Naive thymus-derived CD4-positive, alpha-beta T cell (primary cell): ENCODE measurements at regions not wholly inside any gene's neighbourhood (a gene's known extent, or its start where the extent isn't known, plus 50 kb on each side); places are given as distances from the start of the nearest gene placed in this dataset.
A peak's percentile ranks its signal among the peaks of the same experiment; 100 is the strongest.

Experiments used
- ATAC-seq: fragments of 150-1000 bp; cut with Tn5 transposase; 2 replicates; pipeline ENCODE4 v1.10.0; 2021; ENCODE audit warnings: mild to moderate bottlenecking, moderate library complexity
- CTCF ChIA-PET: fragments of 350-600 bp; sonication (Branson Sonifier 250); formaldehyde crosslinking; loops from one replicate; lab custom pipeline; 2021; ENCODE audit warnings: antibody characterized with exemption; lab: Charles Lee
- POLR2A ChIA-PET: fragments of 350-600 bp; sonication (Branson Sonifier 250); formaldehyde crosslinking; loops from one replicate; lab custom pipeline; 2021; ENCODE audit warnings: antibody characterized with exemption, inconsistent platforms; lab: Charles Lee
- DNase-seq, 9 donors: peaks; one replicate each; pipeline versions ENCODE4 v3.0.0 to v3.0.0-alpha.2; 2020 to 2022; ENCODE audit warnings: mixed read lengths in 1 of 9
- H3K27ac ChIP-seq: one replicate; pipeline ENCODE4 v1.7.0; 2013; ENCODE audit warnings: mild to moderate bottlenecking, low read depth, low read length, moderate library complexity
- H3K27me3 ChIP-seq, 2 donors: one replicate each; pipeline ENCODE4 v1.7.0; 2013; ENCODE audit warnings: low read length in 2 of 2, mild to moderate bottlenecking in 2 of 2, moderate library complexity in 2 of 2; ENCODE audit not compliant: control insufficient read depth in 2 of 2, insufficient read depth in 2 of 2
- H3K36me3 ChIP-seq, 3 experiments: 1 replicate in 2 of 3; 2 replicates in 1 of 3; pipeline ENCODE4 v1.7.0; 2013; ENCODE audit warnings: low read length in 3 of 3, mild to moderate bottlenecking in 3 of 3, moderate library complexity in 1 of 3; ENCODE audit not compliant: insufficient read depth in 3 of 3, control insufficient read depth in 2 of 3
- H3K4me1 ChIP-seq, 2 donors: one replicate each; pipeline ENCODE4 v1.7.0; 2013; ENCODE audit warnings: low read length in 2 of 2, mild to moderate bottlenecking in 2 of 2, moderate library complexity in 1 of 2; ENCODE audit not compliant: control insufficient read depth in 2 of 2, insufficient read depth in 2 of 2
- H3K4me3 ChIP-seq: 2 replicates; pipeline ENCODE4 v1.7.0; 2013; ENCODE audit warnings: mild to moderate bottlenecking, low read length
- H3K9me3 ChIP-seq, 3 experiments: 1 replicate in 2 of 3; 2 replicates in 1 of 3; pipeline ENCODE4 v1.7.0; 2013; ENCODE audit warnings: low read length in 3 of 3; ENCODE audit not compliant: control insufficient read depth in 2 of 3
- H3K27ac Mint-ChIP-seq, 9 donors: one replicate each; pipeline ENCODE4 v1.8.0; 2020 to 2022; ENCODE audit warnings: mixed read lengths in 9 of 9, mild to moderate bottlenecking in 8 of 9, moderate library complexity in 5 of 9, inconsistent platforms in 2 of 9
- H3K27me3 Mint-ChIP-seq, 5 donors: one replicate each; pipeline ENCODE4 v1.8.0; 2021 to 2022; ENCODE audit warnings: mixed read lengths in 5 of 5, mild to moderate bottlenecking in 1 of 5
- H3K36me3 Mint-ChIP-seq, 5 donors: one replicate each; pipeline ENCODE4 v1.8.0; 2020 to 2022; ENCODE audit warnings: mixed read lengths in 5 of 5, mild to moderate bottlenecking in 3 of 5, inconsistent platforms in 1 of 5
- H3K4me1 Mint-ChIP-seq, 7 donors: one replicate each; pipeline ENCODE4 v1.8.0; 2020 to 2022; ENCODE audit warnings: mixed read lengths in 7 of 7, mild to moderate bottlenecking in 3 of 7, inconsistent platforms in 1 of 7
- H3K4me3 Mint-ChIP-seq, 10 donors: one replicate each; pipeline ENCODE4 v1.8.0; 2020 to 2022; ENCODE audit warnings: mild to moderate bottlenecking in 10 of 10, mixed read lengths in 10 of 10, moderate library complexity in 6 of 10, inconsistent platforms in 2 of 10
- H3K9me3 Mint-ChIP-seq, 11 donors: one replicate each; pipeline ENCODE4 v1.8.0; 2020 to 2022; ENCODE audit warnings: mixed read lengths in 11 of 11, mild to moderate bottlenecking in 4 of 11, inconsistent platforms in 1 of 11, moderate library complexity in 1 of 11
- intact Hi-C, 2 donors: fragments of 100-400 bp; cut with micrococcal nuclease; formaldehyde crosslinking; loops; one replicate each; pipeline ENCODE4 v1.15.1; 2023

DNA sequence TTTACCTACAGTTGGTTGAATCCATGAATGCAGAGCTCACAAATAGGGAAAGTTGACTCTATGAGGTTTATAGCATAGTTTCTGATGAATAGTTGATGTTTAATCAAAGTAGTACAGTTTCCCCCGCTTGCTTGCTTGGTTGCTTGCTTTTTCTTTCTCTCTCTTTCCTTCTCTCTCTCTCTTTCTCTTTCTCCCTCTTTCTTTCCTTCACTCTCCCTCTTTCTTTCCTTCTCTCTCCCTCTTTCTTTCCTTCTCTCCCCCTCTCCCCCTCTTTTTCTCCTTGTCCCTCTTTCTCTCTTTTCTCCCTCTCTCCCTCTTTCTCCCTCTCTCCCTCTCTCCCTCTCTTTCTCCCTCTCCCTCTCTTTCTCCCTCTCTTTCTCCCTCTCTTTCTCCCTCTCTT lies 999.9 kb upstream of the CELF4 start:
- POLR2A ChIA-PET: interaction anchor here (0.6 kb wide), 1 partner anchor 10 kb away, joined by 6 read pairs; no protein-coding TSS in a partner anchor
- H3K27ac Mint-ChIP-seq: peak overlapping the region in 1 of 9 donors; percentile 8
- intact Hi-C loops: no loop called here

DNA sequence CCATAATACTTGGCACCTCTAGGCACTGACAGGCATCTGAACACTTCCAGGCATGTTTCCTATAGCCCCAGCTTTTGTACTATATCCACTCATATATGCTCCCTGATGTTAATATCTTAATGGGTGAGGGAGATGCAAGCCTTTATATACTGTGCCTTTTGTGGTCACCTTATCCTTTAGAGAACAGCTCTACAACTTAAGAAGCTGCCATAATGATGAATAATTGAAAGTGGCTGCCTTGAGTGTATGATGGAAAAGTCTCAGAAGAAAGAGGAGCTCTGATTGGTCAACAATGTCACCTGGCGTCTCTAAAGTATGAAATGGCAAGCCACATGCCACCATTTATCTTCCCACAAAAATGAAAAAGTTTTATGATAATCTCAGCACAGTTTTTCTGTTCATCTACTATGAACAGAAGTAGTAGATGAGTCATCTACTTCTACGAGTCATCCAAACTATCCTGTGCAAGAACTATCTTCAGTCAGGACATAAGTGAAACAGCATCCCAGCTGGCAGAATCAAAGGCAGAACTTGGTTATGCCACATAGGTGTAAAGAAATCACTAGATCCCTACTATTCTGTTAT lies 997.9 kb upstream of the CELF4 start:
- peaks cover 0 to 5% (median 0%) of the 10 kb centered on the region in 5 donors for H3K27me3 Mint-ChIP-seq
- H3K27me3 ChIP-seq: no peaks in the 10 kb centered on the region
- no peaks in the 10 kb centered on the region for H3K36me3 ChIP-seq
- H3K4me1 Mint-ChIP-seq: peaks cover 0 to 3% (median 0%) of the 10 kb centered on the region in 7 donors
- no peaks in the 10 kb centered on the region for H3K9me3 ChIP-seq
- no peak overlapping the region for H3K4me3 ChIP-seq
- H3K36me3 Mint-ChIP-seq: peaks cover 0 to 3% (median 0%) of the 10 kb centered on the region in 5 donors
- no peaks in the 10 kb centered on the region for H3K4me1 ChIP-seq
- peaks cover 0 to 16% (median 0%) of the 10 kb centered on the region in 11 donors for H3K9me3 Mint-ChIP-seq
- CTCF ChIA-PET: no interaction called here
- no peak for DNase-seq
- ATAC-seq: no peak
- H3K27ac ChIP-seq: no peak overlapping the region
- POLR2A ChIA-PET: no interaction called here
- intact Hi-C loops: no loop called here
- no peak overlapping the region for H3K27ac Mint-ChIP-seq
- H3K4me3 Mint-ChIP-seq: no peak overlapping the region

More for the DNA sequence above, 999.9 kb upstream of the CELF4 start:
- CTCF ChIA-PET: no interaction called here
- ATAC-seq (no peak), DNase-seq (no peak)
- Mint-ChIP-seq H3K4me1 (peaks cover 0 to 3% (median 0%) of the 10 kb centered on the region in 7 donors), H3K27me3 (peaks cover 0 to 1% (median 0%) of the 10 kb centered on the region in 5 donors), H3K4me3 (no peak overlapping the region), H3K9me3 (peaks cover 0 to 16% (median 0%) of the 10 kb centered on the region in 11 donors), H3K36me3 (peaks cover 0 to 3% (median 0%) of the 10 kb centered on the region in 5 donors)
- Histone ChIP-seq H3K4me3 (no peak overlapping the region), H3K9me3 (no peaks in the 10 kb centered on the region), H3K4me1 (no peaks in the 10 kb centered on the region), H3K36me3 (no peaks in the 10 kb centered on the region), H3K27me3 (no peaks in the 10 kb centered on the region), H3K27ac (no peak overlapping the region)

DNA sequence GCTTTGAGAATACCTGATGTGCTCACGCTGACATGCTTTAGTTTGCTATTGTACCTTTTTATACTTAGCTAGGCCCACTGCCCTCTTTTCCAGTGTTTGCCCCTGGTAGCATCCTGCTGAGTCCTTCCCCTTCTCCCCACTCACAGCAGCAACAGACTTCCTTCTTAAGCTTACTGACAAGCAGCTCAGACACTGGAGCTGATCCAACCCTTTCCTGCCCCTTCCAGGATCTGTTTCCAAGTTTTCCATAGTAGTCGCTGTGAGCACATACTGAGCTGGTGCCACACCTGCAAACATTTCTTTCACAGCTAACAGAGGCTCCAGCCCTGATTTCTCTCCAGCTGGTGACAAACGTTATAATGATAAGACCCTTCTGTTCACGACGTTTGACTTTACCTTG lies 991.4 kb upstream of the CELF4 start:
- Mint-ChIP-seq H3K4me1 (no peaks in the 10 kb centered on the region), H3K36me3 (no peaks in the 10 kb centered on the region), H3K4me3 (no peak overlapping the region), H3K27ac (no peak overlapping the region), H3K9me3 (peaks cover 0 to 6% (median 0%) of the 10 kb centered on the region in 11 donors), H3K27me3 (peaks cover 0 to 5% (median 0%) of the 10 kb centered on the region in 5 donors)
- ChIA-PET CTCF (interaction anchor here (0.6 kb wide), 1 partner anchor 696 kb away, joined by 3 read pairs; no protein-coding TSS in a partner anchor), POLR2A (no interaction called here)
- intact Hi-C loops: no loop called here
- no peak overlapping the region for H3K27ac ChIP-seq
- H3K27me3 ChIP-seq: no peaks in the 10 kb centered on the region
- H3K36me3 ChIP-seq: no peaks in the 10 kb centered on the region
- DNase-seq (no peak), ATAC-seq (no peak)
- H3K4me1 ChIP-seq: no peaks in the 10 kb centered on the region
- H3K4me3 ChIP-seq: no peak overlapping the region
- H3K9me3 ChIP-seq: no peaks in the 10 kb centered on the region

DNA sequence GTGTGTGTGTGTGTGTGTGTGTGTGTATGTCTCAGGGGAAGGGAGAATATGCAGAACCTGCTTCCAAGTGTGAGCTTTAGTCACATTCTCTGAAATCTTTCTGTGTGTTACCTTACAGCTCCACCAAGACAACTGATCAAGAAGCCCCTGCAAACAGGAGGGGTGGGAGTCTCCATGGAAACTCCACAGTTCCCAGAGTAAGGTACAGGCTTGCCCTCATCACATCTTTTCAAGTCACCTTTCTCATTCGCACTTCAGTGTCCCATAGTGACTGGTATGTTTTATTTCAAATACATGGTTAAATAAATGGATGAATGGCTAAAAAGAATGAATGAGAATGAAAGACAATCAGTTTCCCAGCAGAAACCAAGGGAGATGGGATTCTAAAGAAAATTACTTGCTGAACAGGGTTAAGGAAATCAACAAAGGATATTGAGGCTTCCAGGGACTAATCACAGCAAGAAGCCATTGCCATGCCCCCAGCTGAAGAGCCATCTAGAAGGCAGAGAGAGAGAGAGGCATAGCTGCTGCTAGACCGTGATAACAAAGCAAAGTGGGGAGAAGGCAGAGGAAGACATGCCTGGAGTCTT lies 987.2 kb upstream of the CELF4 start:
- H3K9me3 Mint-ChIP-seq: peaks cover 0 to 8% (median 0%) of the 10 kb centered on the region in 11 donors
- no peaks in the 10 kb centered on the region for H3K4me1 Mint-ChIP-seq
- POLR2A ChIA-PET: no interaction called here
- intact Hi-C loops: no loop called here
- no peak overlapping the region for H3K4me3 ChIP-seq
- H3K9me3 ChIP-seq: no peaks in the 10 kb centered on the region
- no peaks in the 10 kb centered on the region for H3K4me1 ChIP-seq
- H3K4me3 Mint-ChIP-seq: no peak overlapping the region
- ATAC-seq (no peak), DNase-seq (no peak)
- H3K27ac ChIP-seq: no peak overlapping the region
- H3K27ac Mint-ChIP-seq: no peak overlapping the region
- no peaks in the 10 kb centered on the region for H3K36me3 Mint-ChIP-seq
- CTCF ChIA-PET: no interaction called here
- H3K27me3 ChIP-seq: no peaks in the 10 kb centered on the region
- H3K27me3 Mint-ChIP-seq: peaks cover 0 to 4% (median 0%) of the 10 kb centered on the region in 5 donors
- H3K36me3 ChIP-seq: no peaks in the 10 kb centered on the region

DNA sequence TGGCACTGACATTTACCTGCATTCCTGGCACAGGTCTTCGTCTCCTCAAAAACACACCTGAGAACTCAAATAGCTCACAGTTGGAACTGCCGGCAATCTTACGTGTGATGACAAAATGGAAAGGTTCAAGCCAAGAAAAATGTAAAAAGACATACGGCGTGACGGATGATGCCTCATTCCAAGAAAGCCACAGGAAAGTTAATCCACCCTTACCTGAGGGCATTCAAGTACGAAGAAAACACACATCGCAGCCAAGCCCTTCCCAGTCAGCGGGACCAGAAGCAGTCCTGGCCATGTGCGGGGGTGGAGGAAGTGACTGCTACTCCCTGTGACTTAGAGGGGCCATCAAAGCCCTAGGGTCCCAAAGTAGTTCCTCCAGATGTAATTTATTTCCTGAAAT lies 986.3 kb upstream of the CELF4 start:
- POLR2A ChIA-PET: no interaction called here
- H3K27ac ChIP-seq: no peak overlapping the region
- DNase-seq: no peak
- no peak overlapping the region for H3K4me3 ChIP-seq
- no peaks in the 10 kb centered on the region for H3K4me1 ChIP-seq
- Mint-ChIP-seq H3K4me3 (no peak overlapping the region), H3K9me3 (peaks cover 0 to 6% (median 0%) of the 10 kb centered on the region in 11 donors), H3K27me3 (peaks cover 0 to 4% (median 0%) of the 10 kb centered on the region in 5 donors), H3K36me3 (no peaks in the 10 kb centered on the region), H3K4me1 (no peaks in the 10 kb centered on the region), H3K27ac (no peak overlapping the region)
- CTCF ChIA-PET: no interaction called here
- no peaks in the 10 kb centered on the region for H3K27me3 ChIP-seq
- no peaks in the 10 kb centered on the region for H3K36me3 ChIP-seq
- ATAC-seq: no peak
- intact Hi-C loops: no loop called here
- no peaks in the 10 kb centered on the region for H3K9me3 ChIP-seq

DNA sequence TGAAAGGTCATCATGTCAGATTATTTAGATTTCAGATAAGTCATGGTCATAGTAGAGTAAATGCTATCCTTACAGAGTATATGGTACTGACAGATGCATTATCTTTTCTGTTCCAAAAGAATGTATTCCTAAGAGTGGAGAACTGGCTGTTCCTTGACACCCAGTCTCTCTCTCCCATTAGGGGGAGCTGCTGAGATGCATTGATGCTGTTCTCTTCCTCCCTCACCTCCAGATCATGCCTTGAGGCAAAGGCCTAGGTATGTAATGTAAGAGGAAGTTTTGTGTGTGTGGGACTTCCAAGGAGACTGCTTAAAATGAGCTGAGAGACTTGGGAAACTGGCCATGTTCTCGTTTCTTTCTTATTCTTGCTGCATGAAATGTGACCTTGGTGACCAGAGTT lies 979.5 kb upstream of the CELF4 start:
- Mint-ChIP-seq H3K4me3 (no peak overlapping the region), H3K36me3 (no peaks in the 10 kb centered on the region), H3K4me1 (peaks cover 0 to 4% (median 0%) of the 10 kb centered on the region in 7 donors), H3K27ac (no peak overlapping the region), H3K27me3 (no peaks in the 10 kb centered on the region), H3K9me3 (peaks cover 0 to 2% (median 0%) of the 10 kb centered on the region in 11 donors)
- no peak for ATAC-seq
- ChIA-PET POLR2A (no interaction called here), CTCF (no interaction called here)
- intact Hi-C loops: no loop called here
- Histone ChIP-seq H3K27ac (no peak overlapping the region), H3K27me3 (no peaks in the 10 kb centered on the region), H3K4me1 (no peaks in the 10 kb centered on the region), H3K9me3 (no peaks in the 10 kb centered on the region), H3K4me3 (no peak overlapping the region), H3K36me3 (no peaks in the 10 kb centered on the region)
- peak in 3 of 9 donors; percentile 2 to 14 (median 9) for DNase-seq

DNA sequence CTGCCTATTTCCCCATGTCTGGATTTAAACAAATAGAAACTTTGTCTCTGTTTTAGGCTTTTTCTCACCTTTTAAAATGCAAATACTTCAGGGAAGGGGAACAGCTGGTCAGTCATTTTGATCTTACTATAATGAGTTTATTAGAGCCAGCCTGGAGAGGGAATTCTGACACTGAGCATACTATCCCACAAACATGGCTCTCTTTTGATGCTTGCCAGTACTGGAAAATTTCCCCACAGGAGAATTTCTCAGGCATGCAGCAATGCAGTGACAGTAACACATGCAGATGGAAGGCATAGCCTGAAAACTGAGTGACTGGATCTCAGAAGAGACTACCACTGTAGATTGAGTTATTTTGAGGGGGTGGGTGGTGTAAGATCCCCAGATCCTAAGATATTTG lies 974.3 kb upstream of the CELF4 start:
- no peaks in the 10 kb centered on the region for H3K27me3 ChIP-seq
- ATAC-seq: no peak
- no peaks in the 10 kb centered on the region for H3K36me3 ChIP-seq
- Mint-ChIP-seq H3K9me3 (peaks cover 0 to 10% (median 4%) of the 10 kb centered on the region in 11 donors), H3K4me1 (peaks cover 0 to 4% (median 0%) of the 10 kb centered on the region in 7 donors), H3K36me3 (peaks cover 0 to 4% (median 0%) of the 10 kb centered on the region in 5 donors), H3K27me3 (no peaks in the 10 kb centered on the region), H3K4me3 (no peak overlapping the region), H3K27ac (no peak overlapping the region)
- H3K27ac ChIP-seq: no peak overlapping the region
- intact Hi-C loops: no loop called here
- POLR2A ChIA-PET: no interaction called here
- DNase-seq: no peak
- H3K4me3 ChIP-seq: no peak overlapping the region
- no peaks in the 10 kb centered on the region for H3K4me1 ChIP-seq
- H3K9me3 ChIP-seq: no peaks in the 10 kb centered on the region
- CTCF ChIA-PET: no interaction called here
